Naive thymus-derived CD4-positive, alpha-beta T cell (primary cell): ENCODE measurements at regions not wholly inside any gene's neighbourhood (a gene's known extent, or its start where the extent isn't known, plus 50 kb on each side); places are given as distances from the start of the nearest gene placed in this dataset.

Experiments used
- ATAC-seq: fragments of 150-1000 bp; cut with Tn5 transposase; 2 replicates; pipeline ENCODE4 v1.10.0; 2021; ENCODE audit warnings: mild to moderate bottlenecking, moderate library complexity
- CTCF ChIA-PET: fragments of 350-600 bp; sonication (Branson Sonifier 250); formaldehyde crosslinking; loops from one replicate; lab custom pipeline; 2021; ENCODE audit warnings: antibody characterized with exemption; lab: Charles Lee
- POLR2A ChIA-PET: fragments of 350-600 bp; sonication (Branson Sonifier 250); formaldehyde crosslinking; loops from one replicate; lab custom pipeline; 2021; ENCODE audit warnings: antibody characterized with exemption, inconsistent platforms; lab: Charles Lee
- DNase-seq, 9 donors: peaks; one replicate each; pipeline versions ENCODE4 v3.0.0 to v3.0.0-alpha.2; 2020 to 2022; ENCODE audit warnings: mixed read lengths in 1 of 9
- H3K27ac ChIP-seq: one replicate; pipeline ENCODE4 v1.7.0; 2013; ENCODE audit warnings: mild to moderate bottlenecking, low read depth, low read length, moderate library complexity
- H3K27me3 ChIP-seq, 2 donors: one replicate each; pipeline ENCODE4 v1.7.0; 2013; ENCODE audit warnings: low read length in 2 of 2, mild to moderate bottlenecking in 2 of 2, moderate library complexity in 2 of 2; ENCODE audit not compliant: control insufficient read depth in 2 of 2, insufficient read depth in 2 of 2
- H3K36me3 ChIP-seq, 3 experiments: 1 replicate in 2 of 3; 2 replicates in 1 of 3; pipeline ENCODE4 v1.7.0; 2013; ENCODE audit warnings: low read length in 3 of 3, mild to moderate bottlenecking in 3 of 3, moderate library complexity in 1 of 3; ENCODE audit not compliant: insufficient read depth in 3 of 3, control insufficient read depth in 2 of 3
- H3K4me1 ChIP-seq, 2 donors: one replicate each; pipeline ENCODE4 v1.7.0; 2013; ENCODE audit warnings: low read length in 2 of 2, mild to moderate bottlenecking in 2 of 2, moderate library complexity in 1 of 2; ENCODE audit not compliant: control insufficient read depth in 2 of 2, insufficient read depth in 2 of 2
- H3K4me3 ChIP-seq: 2 replicates; pipeline ENCODE4 v1.7.0; 2013; ENCODE audit warnings: mild to moderate bottlenecking, low read length
- H3K9me3 ChIP-seq, 3 experiments: 1 replicate in 2 of 3; 2 replicates in 1 of 3; pipeline ENCODE4 v1.7.0; 2013; ENCODE audit warnings: low read length in 3 of 3; ENCODE audit not compliant: control insufficient read depth in 2 of 3
- H3K27ac Mint-ChIP-seq, 9 donors: one replicate each; pipeline ENCODE4 v1.8.0; 2020 to 2022; ENCODE audit warnings: mixed read lengths in 9 of 9, mild to moderate bottlenecking in 8 of 9, moderate library complexity in 5 of 9, inconsistent platforms in 2 of 9
- H3K27me3 Mint-ChIP-seq, 5 donors: one replicate each; pipeline ENCODE4 v1.8.0; 2021 to 2022; ENCODE audit warnings: mixed read lengths in 5 of 5, mild to moderate bottlenecking in 1 of 5
- H3K36me3 Mint-ChIP-seq, 5 donors: one replicate each; pipeline ENCODE4 v1.8.0; 2020 to 2022; ENCODE audit warnings: mixed read lengths in 5 of 5, mild to moderate bottlenecking in 3 of 5, inconsistent platforms in 1 of 5
- H3K4me1 Mint-ChIP-seq, 7 donors: one replicate each; pipeline ENCODE4 v1.8.0; 2020 to 2022; ENCODE audit warnings: mixed read lengths in 7 of 7, mild to moderate bottlenecking in 3 of 7, inconsistent platforms in 1 of 7
- H3K4me3 Mint-ChIP-seq, 10 donors: one replicate each; pipeline ENCODE4 v1.8.0; 2020 to 2022; ENCODE audit warnings: mild to moderate bottlenecking in 10 of 10, mixed read lengths in 10 of 10, moderate library complexity in 6 of 10, inconsistent platforms in 2 of 10
- H3K9me3 Mint-ChIP-seq, 11 donors: one replicate each; pipeline ENCODE4 v1.8.0; 2020 to 2022; ENCODE audit warnings: mixed read lengths in 11 of 11, mild to moderate bottlenecking in 4 of 11, inconsistent platforms in 1 of 11, moderate library complexity in 1 of 11
- intact Hi-C, 2 donors: fragments of 100-400 bp; cut with micrococcal nuclease; formaldehyde crosslinking; loops; one replicate each; pipeline ENCODE4 v1.15.1; 2023

DNA sequence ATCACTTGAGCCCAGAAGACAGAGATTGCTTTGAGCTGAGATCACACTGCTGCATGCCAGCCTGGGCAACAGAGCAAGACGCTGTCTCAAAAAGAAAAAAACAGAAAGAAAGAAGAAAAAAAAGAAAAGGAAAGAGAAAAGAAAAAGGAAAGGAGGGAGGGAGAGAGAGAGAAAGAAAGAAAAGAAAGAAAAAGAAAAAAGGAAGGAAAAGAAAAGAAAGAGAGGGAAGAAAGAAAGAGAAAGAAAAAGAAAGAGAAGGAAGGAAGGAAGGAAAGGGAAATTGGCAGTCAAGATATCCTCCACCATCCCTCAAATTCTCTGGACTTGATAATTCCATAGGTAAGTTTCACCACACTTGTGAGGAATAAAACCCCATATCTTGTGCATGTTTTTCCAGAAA is 71.4 kb upstream of the WSB1 start:
- intact Hi-C loops, result no loop called here
- Mint-ChIP-seq H3K36me3 (no peaks in the 10 kb centered on the region), H3K27ac (no peak overlapping the region), H3K27me3 (peaks cover 0 to 7% (median 3%) of the 10 kb centered on the region in 5 donors), H3K4me3 (no peak overlapping the region), H3K4me1 (peaks cover 0 to 15% (median 0%) of the 10 kb centered on the region in 7 donors), H3K9me3 (peaks cover 0 to 5% (median 0%) of the 10 kb centered on the region in 11 donors)
- Histone ChIP-seq H3K27ac (no peak overlapping the region), H3K4me1 (peaks cover 0 to 13% of the 10 kb centered on the region in 2 donors), H3K36me3 (no peaks in the 10 kb centered on the region), H3K9me3 (no peaks in the 10 kb centered on the region), H3K4me3 (no peak overlapping the region), H3K27me3 (no peaks in the 10 kb centered on the region)
- POLR2A ChIA-PET, result no interaction called here
- DNase-seq (no peak), ATAC-seq (no peak)
- CTCF ChIA-PET, result interaction anchor here (0.6 kb wide), 1 partner anchor 16 kb away, joined by 3 read pairs; no protein-coding TSS in a partner anchor

DNA sequence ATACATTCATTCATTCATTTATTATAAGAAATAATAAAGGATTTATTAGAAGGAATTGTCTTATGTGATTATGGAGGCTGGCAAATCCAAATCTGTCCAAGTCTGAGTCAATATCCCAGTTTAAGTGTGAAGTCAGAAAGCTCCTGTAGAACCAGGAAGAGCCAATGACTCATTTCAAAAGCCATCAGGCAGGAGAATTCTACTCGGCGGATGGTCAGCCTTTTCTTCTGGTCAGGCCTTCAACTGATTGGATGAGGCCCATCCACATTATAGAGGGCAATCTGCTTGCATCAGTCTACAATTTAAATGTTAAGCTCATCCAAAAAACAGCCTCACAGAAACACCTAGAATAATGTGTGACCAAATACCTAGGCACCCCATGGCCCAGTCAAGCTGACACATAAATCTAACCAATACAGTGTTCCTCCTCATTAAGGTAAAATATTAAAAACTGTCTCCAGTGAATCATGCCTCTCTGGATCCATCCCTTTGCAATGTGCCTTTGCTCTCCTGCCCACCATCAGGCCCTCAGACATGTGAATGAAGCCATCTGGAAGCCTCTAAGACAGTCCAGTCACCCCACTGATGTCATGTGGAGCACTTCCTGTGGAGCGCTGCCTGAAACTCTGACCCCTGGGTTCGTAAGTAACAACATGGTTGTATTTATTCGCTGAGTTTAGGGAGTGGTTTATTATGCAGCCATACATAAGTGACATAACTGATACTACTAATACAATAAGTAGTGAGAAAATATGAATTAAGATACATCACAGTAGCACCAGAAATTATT is 69.2 kb upstream of the WSB1 start:
- no peaks in the 10 kb centered on the region for H3K4me1 Mint-ChIP-seq
- peaks cover 0 to 7% (median 0%) of the 10 kb centered on the region in 5 donors for H3K27me3 Mint-ChIP-seq
- intact Hi-C loops, result no loop called here
- no peaks in the 10 kb centered on the region for H3K36me3 Mint-ChIP-seq
- no peak overlapping the region for H3K27ac Mint-ChIP-seq
- no peak overlapping the region for H3K4me3 Mint-ChIP-seq
- Histone ChIP-seq H3K4me1 (no peaks in the 10 kb centered on the region), H3K9me3 (no peaks in the 10 kb centered on the region), H3K4me3 (no peak overlapping the region), H3K36me3 (no peaks in the 10 kb centered on the region), H3K27me3 (no peaks in the 10 kb centered on the region), H3K27ac (no peak overlapping the region)
- H3K9me3 Mint-ChIP-seq, result peaks cover 0 to 5% (median 0%) of the 10 kb centered on the region in 11 donors
- DNase-seq (no peak), ATAC-seq (no peak)
- ChIA-PET POLR2A (no interaction called here), CTCF (interaction anchor here (0.5 kb wide), 1 partner anchor 112 kb away, joined by 3 read pairs; no protein-coding TSS in a partner anchor)

DNA sequence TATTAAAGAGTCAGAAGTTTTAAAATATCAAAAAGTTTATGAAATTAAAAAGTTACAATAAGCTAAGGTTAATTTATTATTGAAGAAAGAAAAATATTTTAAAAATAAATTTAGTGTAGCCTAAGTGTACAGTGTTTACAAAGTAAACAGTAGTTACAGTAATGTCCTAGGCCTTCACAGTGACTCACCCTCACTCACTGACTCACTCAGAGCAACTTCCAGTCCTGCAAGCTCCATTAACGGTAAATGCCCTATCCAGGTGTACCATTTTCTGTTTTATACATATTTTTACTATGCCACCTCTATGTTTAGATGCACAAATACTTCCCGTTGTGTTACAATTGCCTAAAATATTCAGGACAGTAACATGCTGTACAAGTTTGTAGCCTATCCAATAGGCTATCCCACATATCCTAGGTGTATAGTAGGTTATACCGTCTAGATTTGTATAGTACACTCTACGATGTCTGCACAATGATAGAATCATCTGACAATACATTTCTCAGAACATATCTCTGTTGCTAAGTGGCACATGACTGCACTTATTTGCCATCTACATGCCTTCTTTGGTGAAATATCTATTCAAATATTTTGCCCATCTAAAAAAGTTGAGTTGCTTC is 67.2 kb upstream of the WSB1 start:
- Mint-ChIP-seq H3K9me3 (peaks cover 0 to 5% (median 0%) of the 10 kb centered on the region in 11 donors), H3K27me3 (peaks cover 0 to 5% (median 0%) of the 10 kb centered on the region in 5 donors), H3K36me3 (no peaks in the 10 kb centered on the region), H3K4me1 (no peaks in the 10 kb centered on the region), H3K4me3 (no peak overlapping the region), H3K27ac (no peak overlapping the region)
- H3K4me1 ChIP-seq, result no peaks in the 10 kb centered on the region
- intact Hi-C loops, result no loop called here
- no peaks in the 10 kb centered on the region for H3K36me3 ChIP-seq
- no peaks in the 10 kb centered on the region for H3K27me3 ChIP-seq
- H3K27ac ChIP-seq, result no peak overlapping the region
- ChIA-PET CTCF (interaction anchor here (1.7 kb wide), 1 partner anchor 10 kb away, joined by 5 read pairs; no protein-coding TSS in a partner anchor), POLR2A (no interaction called here)
- no peaks in the 10 kb centered on the region for H3K9me3 ChIP-seq
- DNase-seq (no peak), ATAC-seq (no peak)
- H3K4me3 ChIP-seq, result no peak overlapping the region

DNA sequence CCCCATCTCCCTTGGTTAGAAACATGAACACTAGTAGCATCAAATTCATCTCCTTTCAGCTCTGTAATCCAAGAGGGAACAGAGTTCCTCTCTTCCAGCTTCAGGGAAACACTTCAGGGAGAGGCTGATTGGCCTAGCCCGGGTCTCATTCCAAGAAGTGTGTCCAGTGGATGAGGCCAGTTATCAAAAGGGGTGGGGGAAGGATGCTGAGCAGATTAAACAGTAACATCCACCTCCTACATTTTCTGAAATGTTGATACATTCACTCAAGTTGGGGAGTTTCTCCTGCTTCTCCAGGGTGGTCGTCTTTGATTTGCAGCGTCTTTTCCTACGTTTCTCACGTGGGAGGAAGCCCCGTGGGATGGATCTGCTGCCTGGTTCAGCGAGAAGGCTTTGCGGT is 62.9 kb upstream of the WSB1 start:
- Mint-ChIP-seq H3K4me1 (peaks cover 0 to 2% (median 0%) of the 10 kb centered on the region in 7 donors), H3K9me3 (no peaks in the 10 kb centered on the region), H3K27ac (no peak overlapping the region), H3K36me3 (no peaks in the 10 kb centered on the region), H3K27me3 (peaks cover 0 to 18% (median 0%) of the 10 kb centered on the region in 5 donors), H3K4me3 (no peak overlapping the region)
- Histone ChIP-seq H3K27ac (no peak overlapping the region), H3K4me1 (no peaks in the 10 kb centered on the region), H3K27me3 (no peaks in the 10 kb centered on the region), H3K36me3 (no peaks in the 10 kb centered on the region), H3K9me3 (no peaks in the 10 kb centered on the region), H3K4me3 (no peak overlapping the region)
- no peak for DNase-seq
- CTCF ChIA-PET, result no interaction called here
- no peak for ATAC-seq
- POLR2A ChIA-PET, result no interaction called here
- intact Hi-C loops, result loop anchor here in 1 of 2 donors (10.0 kb wide), 1 partner anchor 524 kb away; no protein-coding TSS in a partner anchor

DNA sequence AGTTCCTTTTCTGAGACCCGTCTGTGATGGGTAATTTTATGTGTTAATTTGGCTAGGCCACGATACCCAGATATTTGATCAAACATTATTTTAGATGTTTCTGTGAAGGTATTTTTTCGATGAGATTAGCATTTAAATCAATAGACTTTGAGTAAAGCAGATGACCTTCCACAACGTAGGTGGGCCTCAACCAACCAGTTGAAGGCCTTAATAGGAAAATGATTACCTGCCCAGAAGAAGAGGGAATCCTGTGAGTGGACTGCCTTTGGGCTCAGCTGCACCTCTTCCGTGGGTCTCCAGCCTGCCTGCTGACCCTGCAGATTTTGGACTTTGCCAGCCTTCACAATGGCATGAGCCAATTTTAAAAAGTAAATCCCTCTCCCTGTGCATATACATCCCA is 61.6 kb upstream of the WSB1 start:
- ATAC-seq (no peak), DNase-seq (no peak)
- no peak overlapping the region for H3K27ac ChIP-seq
- H3K9me3 ChIP-seq, result no peaks in the 10 kb centered on the region
- H3K9me3 Mint-ChIP-seq, result no peaks in the 10 kb centered on the region
- H3K4me1 ChIP-seq, result no peaks in the 10 kb centered on the region
- no peak overlapping the region for H3K4me3 ChIP-seq
- H3K4me1 Mint-ChIP-seq, result peaks cover 0 to 2% (median 0%) of the 10 kb centered on the region in 7 donors
- no peaks in the 10 kb centered on the region for H3K27me3 ChIP-seq
- intact Hi-C loops, result loop anchor here in 1 of 2 donors (10.0 kb wide), 1 partner anchor 522 kb away; no protein-coding TSS in a partner anchor
- H3K36me3 Mint-ChIP-seq, result no peaks in the 10 kb centered on the region
- H3K27me3 Mint-ChIP-seq, result peaks cover 0 to 18% (median 0%) of the 10 kb centered on the region in 5 donors
- no peaks in the 10 kb centered on the region for H3K36me3 ChIP-seq
- no peak overlapping the region for H3K4me3 Mint-ChIP-seq
- CTCF ChIA-PET, result no interaction called here
- POLR2A ChIA-PET, result no interaction called here
- H3K27ac Mint-ChIP-seq, result no peak overlapping the region

DNA sequence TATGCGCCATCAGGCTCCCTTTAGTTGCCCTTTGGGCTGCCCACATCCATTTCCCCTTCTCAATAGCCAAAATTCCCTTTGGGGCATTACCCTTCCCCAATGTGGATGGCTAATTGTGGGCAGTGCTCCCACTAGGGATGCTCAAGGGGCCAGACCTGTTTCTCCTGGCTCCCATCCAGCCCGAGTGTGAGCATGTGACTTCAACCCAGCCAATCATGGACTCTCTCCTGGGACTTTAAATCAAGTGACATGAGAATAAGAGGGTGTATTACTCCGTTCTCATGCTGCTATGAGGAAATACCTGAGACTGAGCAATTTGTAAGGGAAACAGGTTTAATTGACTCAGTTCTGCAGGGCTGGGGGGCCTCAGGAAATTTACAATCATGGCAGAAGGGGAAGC is 60.9 kb upstream of the WSB1 start:
- Mint-ChIP-seq H3K36me3 (no peaks in the 10 kb centered on the region), H3K4me1 (peaks cover 0 to 2% (median 0%) of the 10 kb centered on the region in 7 donors), H3K4me3 (no peak overlapping the region), H3K9me3 (no peaks in the 10 kb centered on the region), H3K27me3 (peaks cover 0 to 18% (median 0%) of the 10 kb centered on the region in 5 donors), H3K27ac (no peak overlapping the region)
- ChIA-PET POLR2A (no interaction called here), CTCF (no interaction called here)
- no peak overlapping the region for H3K4me3 ChIP-seq
- DNase-seq, result no peak
- no peaks in the 10 kb centered on the region for H3K9me3 ChIP-seq
- H3K27me3 ChIP-seq, result no peaks in the 10 kb centered on the region
- no peaks in the 10 kb centered on the region for H3K36me3 ChIP-seq
- no peak for ATAC-seq
- no peak overlapping the region for H3K27ac ChIP-seq
- no peaks in the 10 kb centered on the region for H3K4me1 ChIP-seq
- intact Hi-C loops, result loop anchor here in 1 of 2 donors (10.0 kb wide), 1 partner anchor 522 kb away; no protein-coding TSS in a partner anchor
